H1 (cell line): ENCODE measurements at regions not wholly inside any gene's neighbourhood (a gene's known extent, or its start where the extent isn't known, plus 50 kb on each side); places are given as distances from the start of the nearest gene placed in this dataset.

ENCODE experiments used
- CTCF ChIA-PET: fragments of 300-600 bp; sonication (Branson Sonifier 250); formaldehyde crosslinking; loops from one replicate; lab custom pipeline; 2021; ENCODE audit not compliant: partially characterized antibody; lab: Charles Lee
- POLR2A ChIA-PET: fragments of 300-600 bp; sonication (Branson Sonifier 250); formaldehyde crosslinking; loops from one replicate; lab custom pipeline; 2021; ENCODE audit warnings: inconsistent platforms; ENCODE audit not compliant: partially characterized antibody; lab: Charles Lee
- DNase-seq, 2 experiments: peaks; one replicate each; pipeline versions ENCODE4 v3.0.0 to v3.0.0-alpha.2; 2010 to 2022; ENCODE audit warnings: low spot score in 2 of 2, low read depth in 1 of 2, mixed read lengths in 1 of 2
- FAIRE-seq: peaks from 2 replicates; lab custom pipeline; 2011; peaks lifted over from hg19 to GRCh38; lab: Jason Lieb, UNC
- H2AFZ ChIP-seq: 2 replicates; pipeline ENCODE4 v1.8.1; 2012; ENCODE audit warnings: low read length, inconsistent platforms
- H2AK5ac ChIP-seq: 2 replicates; pipeline ENCODE4 v1.6.1; 2013; ENCODE audit warnings: low read depth, low read length
- H2BK120ac ChIP-seq: replicated peaks from 2 replicates; pipeline ENCODE3; 2013; ENCODE audit warnings: low read depth, low read length, inconsistent platforms
- H2BK12ac ChIP-seq: 2 replicates; pipeline ENCODE4 v1.6.1; 2013; ENCODE audit warnings: low read depth, low read length
- H2BK15ac ChIP-seq: 2 replicates; pipeline ENCODE4 v1.6.1; 2013; ENCODE audit warnings: low read length
- H2BK20ac ChIP-seq: 2 replicates; pipeline ENCODE4 v1.6.1; 2013; ENCODE audit warnings: low read length
- H2BK5ac ChIP-seq: 2 replicates; pipeline ENCODE4 v1.6.1; 2013; ENCODE audit warnings: low read depth, low read length
- H3K14ac ChIP-seq: 2 replicates; pipeline ENCODE4 v1.6.1; 2013; ENCODE audit warnings: inconsistent platforms; ENCODE audit not compliant: insufficient read length
- H3K18ac ChIP-seq: 2 replicates; pipeline ENCODE4 v1.6.1; 2013; ENCODE audit warnings: low read length; ENCODE audit errors: extremely low read depth
- H3K23ac ChIP-seq: 2 replicates; pipeline ENCODE4 v1.6.1; 2013; ENCODE audit warnings: inconsistent platforms; ENCODE audit not compliant: insufficient read length
- H3K23me2 ChIP-seq: 2 replicates; pipeline ENCODE4 v1.6.1; 2013; ENCODE audit warnings: low read depth, low read length
- H3K27ac ChIP-seq: 2 replicates; pipeline ENCODE4 v1.6.1; 2011; ENCODE audit warnings: low read depth, low read length, inconsistent platforms
- H3K27me3 ChIP-seq, 4 experiments: replicated peaks in 1 of 4; 1 replicate in 1 of 4; 2 replicates in 3 of 4; pipeline versions ENCODE4 v1.6.1 to v1.8.1; 2011 to 2013; ENCODE audit warnings: low read length in 3 of 4, mild to moderate bottlenecking in 3 of 4, inconsistent platforms in 2 of 4, mixed read lengths in 2 of 4, moderate library complexity in 1 of 4; ENCODE audit not compliant: control insufficient read depth in 3 of 4, insufficient read depth in 3 of 4; ENCODE audit errors: extremely low read depth in 1 of 4
- H3K36me3 ChIP-seq, 4 experiments: 2 replicates each; pipeline versions ENCODE4 v1.6.1 to v1.8.1; 2011 to 2013; ENCODE audit warnings: mild to moderate bottlenecking in 4 of 4, low read length in 3 of 4, moderate library complexity in 2 of 4, control low read depth in 1 of 4, inconsistent platforms in 1 of 4; ENCODE audit not compliant: insufficient read depth in 4 of 4, control insufficient read depth in 2 of 4
- H3K4ac ChIP-seq: replicated peaks from 2 replicates; pipeline ENCODE3; 2013; ENCODE audit warnings: low read length, low read depth, mixed read lengths, inconsistent platforms; ENCODE audit not compliant: insufficient read length
- H3K4me1 ChIP-seq, 4 experiments: replicated peaks in 1 of 4; 1 replicate in 1 of 4; 2 replicates in 3 of 4; pipeline versions ENCODE4 v1.6.1 to v1.8.1; 2011 to 2013; ENCODE audit warnings: low read length in 3 of 4, inconsistent platforms in 2 of 4, mixed read lengths in 1 of 4; ENCODE audit not compliant: insufficient read depth in 4 of 4, control insufficient read depth in 3 of 4
- H3K4me2 ChIP-seq, 2 experiments: 2 replicates each; pipeline versions ENCODE4 v1.6.1 to v1.8.1; 2011 to 2013; ENCODE audit warnings: low read depth in 2 of 2, low read length in 2 of 2, control low read depth in 1 of 2, inconsistent platforms in 1 of 2, mild to moderate bottlenecking in 1 of 2; ENCODE audit not compliant: insufficient read depth in 1 of 2
- H3K4me3 ChIP-seq, 4 experiments: fragments of 200-600, 300-600 bp in 1 of 4; sonication (generic), shearing (Covaris generic), sonication (Bioruptor Twin) in 1 of 4; 2 replicates each; pipeline versions ENCODE4 v1.5.1 to v1.8.1; 2011 to 2016; ENCODE audit warnings: low read length in 4 of 4, low read depth in 3 of 4, control low read depth in 2 of 4, inconsistent platforms in 2 of 4, mild to moderate bottlenecking in 2 of 4, mixed read lengths in 1 of 4, moderate library complexity in 1 of 4; ENCODE audit not compliant: insufficient read depth in 2 of 4; ENCODE audit errors: extremely low read depth in 1 of 4
- H3K56ac ChIP-seq: replicated peaks from 2 replicates; pipeline ENCODE3; 2013; ENCODE audit warnings: low read depth, mild to moderate bottlenecking, mixed read lengths, low read length, inconsistent platforms; ENCODE audit not compliant: insufficient read length
- H3K79me1 ChIP-seq: 2 replicates; pipeline ENCODE4 v1.6.1; 2013; ENCODE audit warnings: low read depth, low read length, control low read depth
- H3K79me2 ChIP-seq, 2 experiments: 2 replicates each; pipeline versions ENCODE4 v1.6.1 to v1.8.1; 2012 to 2013; ENCODE audit warnings: low read length in 2 of 2, mild to moderate bottlenecking in 2 of 2, inconsistent platforms in 1 of 2; ENCODE audit not compliant: insufficient read depth in 2 of 2, control insufficient read depth in 1 of 2
- H3K9ac ChIP-seq, 4 experiments: replicated peaks in 1 of 4; 1 replicate in 1 of 4; 2 replicates in 3 of 4; pipeline versions ENCODE4 v1.6.1 to v1.8.1; 2011 to 2013; ENCODE audit warnings: low read depth in 3 of 4, low read length in 3 of 4, control low read depth in 2 of 4, mild to moderate bottlenecking in 2 of 4, moderate library complexity in 2 of 4, inconsistent platforms in 1 of 4; ENCODE audit errors: extremely low read depth in 1 of 4
- H3K9me3 ChIP-seq, 2 experiments: 2 replicates each; pipeline versions ENCODE4 v1.6.1 to v1.8.1; 2012 to 2013; ENCODE audit warnings: mild to moderate bottlenecking in 2 of 2, moderate library complexity in 2 of 2, control low read depth in 1 of 2, inconsistent platforms in 1 of 2, low read depth in 1 of 2, low read length in 1 of 2, mixed read lengths in 1 of 2; ENCODE audit not compliant: insufficient read depth in 2 of 2
- H4K20me1 ChIP-seq, 2 experiments: replicated peaks in 1 of 2; 2 replicates each; pipeline versions ENCODE3 to v1.8.1; 2011 to 2013; ENCODE audit warnings: inconsistent platforms in 2 of 2, low read length in 2 of 2, mild to moderate bottlenecking in 1 of 2; ENCODE audit not compliant: insufficient read depth in 2 of 2, control insufficient read depth in 1 of 2
- H4K5ac ChIP-seq: 2 replicates; pipeline ENCODE4 v1.6.1; 2013; ENCODE audit warnings: low read length, low read depth, mixed read lengths, inconsistent platforms; ENCODE audit not compliant: insufficient read length
- H4K8ac ChIP-seq: 2 replicates; pipeline ENCODE4 v1.8.0; 2013; ENCODE audit warnings: mild to moderate bottlenecking, moderate library complexity, low read length, inconsistent platforms; ENCODE audit not compliant: insufficient read depth; ENCODE audit errors: extremely low read depth
- H4K91ac ChIP-seq: replicated peaks from 2 replicates; pipeline ENCODE3; 2013; ENCODE audit warnings: low read length, mixed read lengths, inconsistent platforms; ENCODE audit not compliant: insufficient read length
- ASH2L ChIP-seq: fragments of 200-600, 300-600 bp; sonication (generic); IDR thresholded peaks from one replicate; pipeline ENCODE4 v1.7.1; 2017; ENCODE audit warnings: low read length
- BRCA1 ChIP-seq: IDR thresholded peaks from 2 replicates; pipeline ENCODE4 v1.6.1; 2012; ENCODE audit warnings: low read depth, low read length, improper control_type of control experiment
- CBX5 ChIP-seq: fragments of 300-800, 300-1000 bp; sonication (generic); IDR thresholded peaks from 2 replicates; pipeline ENCODE4 v1.7.1; 2016; ENCODE audit warnings: antibody characterized with exemption, low read length, low read depth
- CBX8 ChIP-seq: fragments of 300-800, 300-1000 bp; sonication (generic); IDR thresholded peaks from 2 replicates; pipeline ENCODE4 v1.7.1; 2016; ENCODE audit warnings: low read depth, low read length, borderline replicate concordance
- EGR1 ChIP-seq: IDR thresholded peaks from 2 replicates; pipeline ENCODE4 v1.6.1; 2011; ENCODE audit warnings: low read depth, low read length, borderline replicate concordance
- EZH2 ChIP-seq: fragments of 200-600 bp; sonication (generic); IDR thresholded peaks from 2 replicates; pipeline ENCODE4 v1.7.1; 2012; ENCODE audit warnings: low read depth, mild to moderate bottlenecking, moderate library complexity, low read length, inconsistent platforms; ENCODE audit not compliant: severe bottlenecking
- GTF2F1 ChIP-seq: IDR thresholded peaks from 2 replicates; pipeline ENCODE4 v1.6.1; 2012; ENCODE audit warnings: low read depth, low read length, improper control_type of control experiment, borderline replicate concordance
- JUND ChIP-seq: IDR thresholded peaks from 2 replicates; pipeline ENCODE4 v1.6.1; 2011; ENCODE audit warnings: mild to moderate bottlenecking, improper control_type of control experiment, low read length
- KDM1A ChIP-seq: fragments of 200-600, 300-600 bp; sonication (generic); IDR thresholded peaks from 2 replicates; pipeline ENCODE4 v1.7.1; 2016; ENCODE audit warnings: mild to moderate bottlenecking, low read length, borderline replicate concordance
- POLR2A ChIP-seq, 2 experiments: IDR thresholded peaks; 1 replicate in 1 of 2; 2 replicates in 1 of 2; pipeline ENCODE4 v1.6.1; 2011; ENCODE audit warnings: low read depth in 2 of 2, low read length in 2 of 2, mild to moderate bottlenecking in 2 of 2; ENCODE audit errors: control extremely low read depth in 1 of 2
- RXRA ChIP-seq: IDR thresholded peaks from 2 replicates; pipeline ENCODE4 v1.6.1; 2011; ENCODE audit warnings: low read depth, mild to moderate bottlenecking, low read length, moderate library complexity; ENCODE audit not compliant: insufficient read depth
- SRF ChIP-seq: IDR thresholded peaks from 2 replicates; pipeline ENCODE4 v1.6.1; 2011; ENCODE audit warnings: mild to moderate bottlenecking, low read depth, low read length, moderate library complexity
- TCF12 ChIP-seq: IDR thresholded peaks from 2 replicates; pipeline ENCODE4 v1.6.1; 2011; ENCODE audit warnings: low read depth, mild to moderate bottlenecking, low read length
- WGBS, 2 experiments: shearing (Covaris generic) in 1 of 2; methylation state at CpG; one replicate each; pipeline versions ENCODE4 v1.1.6 to v1.1.7; 2013 to 2015; ENCODE audit warnings: low lambda C conversion rate in 2 of 2, mixed read lengths in 2 of 2, inconsistent platforms in 1 of 2, low coverage in 1 of 2, missing lambda C conversion rate in 1 of 2; ENCODE audit not compliant: insufficient replicate concordance in 2 of 2, insufficient coverage in 1 of 2, insufficient read length in 1 of 2; ENCODE audit errors: extremely low coverage in 1 of 2, missing lambda C conversion rate in 1 of 2; 5-methylcytosine and 5-hydroxymethylcytosine counted together
- TF ChIP-seq, protein P1 (sequence below): IDR thresholded peaks from 2 replicates; pipeline ENCODE4 v1.6.1; 2011; ENCODE audit warnings: low read length, improper control_type of control experiment
- TF ChIP-seq, protein P2 (sequence below): IDR thresholded peaks from 2 replicates; pipeline ENCODE4 v1.6.1; 2012; ENCODE audit warnings: inconsistent platforms

DNA sequence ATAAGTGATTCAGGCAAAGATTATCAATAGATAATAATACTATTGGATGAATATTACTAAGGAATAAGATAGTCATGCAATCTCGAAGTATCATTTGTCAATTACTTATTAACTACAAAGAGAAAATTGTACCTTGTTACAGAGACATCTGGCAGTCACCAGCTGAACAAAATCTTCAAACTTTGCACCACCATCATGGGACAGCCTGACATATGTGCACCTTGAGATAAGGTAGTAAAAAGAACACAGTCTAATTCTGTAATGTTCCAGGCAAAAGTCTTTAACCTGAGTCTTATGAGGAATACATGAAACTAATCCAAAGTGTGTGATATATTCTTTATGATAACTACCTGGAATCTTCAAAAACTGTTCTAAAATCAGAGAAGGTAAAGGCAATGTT lies 423.0 kb upstream of the ZNF608 start:
- Histone ChIP-seq H4K5ac (no peak overlapping the region), H3K18ac (no peak overlapping the region), H3K4me3 (no peak overlapping the region), H3K9ac (no peak overlapping the region), H4K91ac (no peak overlapping the region), H2AK5ac (no peak overlapping the region), H2BK5ac (no peak overlapping the region), H3K56ac (no peak overlapping the region), H4K20me1 (no peaks in the 10 kb centered on the region), H2BK15ac (no peak overlapping the region), H4K8ac (no peak overlapping the region), H3K9me3 (peaks cover 0 to 7% of the 10 kb centered on the region in 2 experiments; a peak in 2 of 4 replicates), H3K23ac (no peak overlapping the region), H3K79me1 (no peaks in the 10 kb centered on the region), H2BK120ac (no peak overlapping the region), H3K4ac (no peak overlapping the region), H3K4me2 (no peak overlapping the region), H3K23me2 (no peaks in the 10 kb centered on the region), H3K27me3 (no peaks in the 10 kb centered on the region), H2BK20ac (no peak overlapping the region), H3K14ac (no peak overlapping the region), H2BK12ac (no peak overlapping the region), H3K4me1 (peaks cover 0 to 2% (median 0%) of the 10 kb centered on the region in 4 experiments; a peak in 1 of 7 replicates), H2AFZ (no peak overlapping the region), H3K79me2 (no peaks in the 10 kb centered on the region), H3K36me3 (no peaks in the 10 kb centered on the region), H3K27ac (no peak overlapping the region)
- POLR2A ChIA-PET, result no interaction called here
- 88% methylated on average over 1 of the region's 1 CpG; no CpG with 5 or more reads in 1 of the 2 experiments for WGBS, 2 experiments
- CTCF ChIA-PET, result no interaction called here
- no peak for FAIRE-seq
- no peak for DNase-seq
- TF ChIP-seq RXRA, result no peak
- TF ChIP-seq EZH2, result no peak
- TF ChIP-seq ASH2L, result no peak
- TF ChIP-seq JUND, result no peak
- no peak for TF ChIP-seq SRF
- no peak for TF ChIP-seq BRCA1
- no peak for TF ChIP-seq EGR1
- TF ChIP-seq POLR2A (IDR thresholded peaks at IDR 0.05; ENCODE audit: control extremely low read depth in 1 of 2, low read depth in 2 of 2, low read length in 2 of 2), result no peak
- TF ChIP-seq TCF12, result no peak
- no peak for TF ChIP-seq CBX8
- TF ChIP-seq, protein P1, sequence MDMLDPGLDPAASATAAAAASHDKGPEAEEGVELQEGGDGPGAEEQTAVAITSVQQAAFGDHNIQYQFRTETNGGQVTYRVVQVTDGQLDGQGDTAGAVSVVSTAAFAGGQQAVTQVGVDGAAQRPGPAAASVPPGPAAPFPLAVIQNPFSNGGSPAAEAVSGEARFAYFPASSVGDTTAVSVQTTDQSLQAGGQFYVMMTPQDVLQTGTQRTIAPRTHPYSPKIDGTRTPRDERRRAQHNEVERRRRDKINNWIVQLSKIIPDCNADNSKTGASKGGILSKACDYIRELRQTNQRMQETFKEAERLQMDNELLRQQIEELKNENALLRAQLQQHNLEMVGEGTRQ, result no peak
- TF ChIP-seq, protein P2, sequence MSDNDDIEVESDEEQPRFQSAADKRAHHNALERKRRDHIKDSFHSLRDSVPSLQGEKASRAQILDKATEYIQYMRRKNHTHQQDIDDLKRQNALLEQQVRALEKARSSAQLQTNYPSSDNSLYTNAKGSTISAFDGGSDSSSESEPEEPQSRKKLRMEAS, result no peak
- no peak for TF ChIP-seq GTF2F1
- TF ChIP-seq CBX5, result no peak
- no peak for TF ChIP-seq KDM1A
